Nephron progenitor cell (in vitro differentiated cells): ENCODE measurements at regions not wholly inside any gene's neighbourhood (a gene's known extent, or its start where the extent isn't known, plus 50 kb on each side); places are given as distances from the start of the nearest gene placed in this dataset.

Experiments
- DNase-seq: peaks from one replicate; pipeline ENCODE4 v3.0.0; 2021
- H3K27ac Mint-ChIP-seq: 2 replicates; pipeline ENCODE4 v1.8.0; 2021; ENCODE audit warnings: mild to moderate bottlenecking, moderate library complexity, mixed read lengths
- H3K27me3 Mint-ChIP-seq: 2 replicates; pipeline ENCODE4 v1.8.0; 2021; ENCODE audit warnings: mild to moderate bottlenecking, low read depth, mixed read lengths; ENCODE audit not compliant: poor library complexity
- H3K36me3 Mint-ChIP-seq: 2 replicates; pipeline ENCODE4 v1.8.0; 2021; ENCODE audit warnings: low read depth, mixed read lengths
- H3K4me1 Mint-ChIP-seq: 2 replicates; pipeline ENCODE4 v1.8.0; 2021; ENCODE audit warnings: mixed read lengths
- H3K4me3 Mint-ChIP-seq: 2 replicates; pipeline ENCODE4 v1.8.0; 2021; ENCODE audit warnings: mild to moderate bottlenecking, moderate library complexity, mixed read lengths
- H3K9me3 Mint-ChIP-seq: 2 replicates; pipeline ENCODE4 v1.8.0; 2021; ENCODE audit warnings: mild to moderate bottlenecking, moderate library complexity, mixed read lengths
- TF ChIP-seq, protein P1 (sequence below): fragments of 200-600 bp; sonication (generic); IDR thresholded peaks from 2 replicates; pipeline ENCODE4 v1.5.0; 2021; ENCODE audit warnings: antibody characterized with exemption

DNA sequence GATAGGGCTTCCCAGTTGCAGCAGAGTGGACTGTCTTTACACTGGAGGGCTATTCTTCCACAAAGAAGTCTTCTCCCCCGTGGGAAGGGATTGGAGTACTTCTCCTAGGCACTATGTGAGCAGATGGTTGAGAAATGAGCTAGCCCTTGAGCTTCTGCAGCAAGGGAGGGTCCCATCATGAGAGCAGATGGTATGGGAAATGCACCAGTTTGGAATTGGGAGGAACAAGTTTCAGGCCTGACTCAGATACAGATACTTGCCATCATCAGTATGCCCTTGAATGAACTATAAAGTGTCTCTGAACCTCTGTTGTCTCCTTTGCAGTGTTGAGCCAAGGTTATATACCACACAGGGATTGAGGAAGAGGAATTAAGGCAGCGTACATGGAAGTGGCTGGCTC, 757.4 kb downstream of the RNF144A start:
- Mint-ChIP-seq H3K27ac (no peak overlapping the region), H3K4me3 (no peak overlapping the region)

DNA sequence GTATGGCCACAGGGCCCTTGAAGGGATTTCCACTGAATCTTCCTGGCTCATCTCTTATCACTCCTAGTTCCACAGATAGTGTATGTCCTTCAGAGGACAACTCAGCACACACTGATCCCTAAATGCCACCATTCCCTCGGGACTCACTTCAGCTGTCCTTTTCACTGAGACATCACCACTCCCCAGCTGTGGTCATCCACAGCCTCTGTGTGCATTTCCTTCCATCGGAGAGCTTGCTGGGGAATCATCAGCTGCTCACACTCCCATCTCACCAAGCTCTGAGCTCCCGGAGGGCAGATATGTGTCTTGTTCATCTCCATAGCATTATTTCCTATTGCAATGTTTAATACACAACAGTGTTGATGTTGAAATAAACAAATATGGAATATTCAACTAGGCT, 759.5 kb downstream of the RNF144A start:
- Mint-ChIP-seq H3K4me3 (no peak overlapping the region), H3K4me1 (peaks cover 6% of the 10 kb centered on the region), H3K9me3 (peaks cover 10% of the 10 kb centered on the region), H3K36me3 (peaks cover 5% of the 10 kb centered on the region), H3K27me3 (peaks cover 4% of the 10 kb centered on the region), H3K27ac (no peak overlapping the region)
- TF ChIP-seq, protein P1, sequence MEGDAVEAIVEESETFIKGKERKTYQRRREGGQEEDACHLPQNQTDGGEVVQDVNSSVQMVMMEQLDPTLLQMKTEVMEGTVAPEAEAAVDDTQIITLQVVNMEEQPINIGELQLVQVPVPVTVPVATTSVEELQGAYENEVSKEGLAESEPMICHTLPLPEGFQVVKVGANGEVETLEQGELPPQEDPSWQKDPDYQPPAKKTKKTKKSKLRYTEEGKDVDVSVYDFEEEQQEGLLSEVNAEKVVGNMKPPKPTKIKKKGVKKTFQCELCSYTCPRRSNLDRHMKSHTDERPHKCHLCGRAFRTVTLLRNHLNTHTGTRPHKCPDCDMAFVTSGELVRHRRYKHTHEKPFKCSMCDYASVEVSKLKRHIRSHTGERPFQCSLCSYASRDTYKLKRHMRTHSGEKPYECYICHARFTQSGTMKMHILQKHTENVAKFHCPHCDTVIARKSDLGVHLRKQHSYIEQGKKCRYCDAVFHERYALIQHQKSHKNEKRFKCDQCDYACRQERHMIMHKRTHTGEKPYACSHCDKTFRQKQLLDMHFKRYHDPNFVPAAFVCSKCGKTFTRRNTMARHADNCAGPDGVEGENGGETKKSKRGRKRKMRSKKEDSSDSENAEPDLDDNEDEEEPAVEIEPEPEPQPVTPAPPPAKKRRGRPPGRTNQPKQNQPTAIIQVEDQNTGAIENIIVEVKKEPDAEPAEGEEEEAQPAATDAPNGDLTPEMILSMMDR: no peak
- no peak for DNase-seq

More for the DNA sequence above, 757.4 kb downstream of the RNF144A start:
- peaks cover 5% of the 10 kb centered on the region for H3K36me3 Mint-ChIP-seq
- no peak for DNase-seq
- peaks cover 12% of the 10 kb centered on the region for H3K4me1 Mint-ChIP-seq
- peaks cover 10% of the 10 kb centered on the region for H3K9me3 Mint-ChIP-seq
- TF ChIP-seq, protein P1: no peak
- peaks cover 6% of the 10 kb centered on the region for H3K27me3 Mint-ChIP-seq

- H3K4me1 Mint-ChIP-seq: peaks cover 35% of the 10 kb centered on the region
- no peaks in the 10 kb centered on the region for H3K36me3 Mint-ChIP-seq
- no peak for DNase-seq
- H3K27me3 Mint-ChIP-seq: no peaks in the 10 kb centered on the region
- H3K27ac Mint-ChIP-seq: no peak overlapping the region
- no peak overlapping the region for H3K4me3 Mint-ChIP-seq
- H3K9me3 Mint-ChIP-seq: no peaks in the 10 kb centered on the region
- TF ChIP-seq, protein P1: no peak
Observed at GRCh38 chr2:7681881-7682461, 764.8 kb downstream of the RNF144A start.

- no peak for DNase-seq
- TF ChIP-seq, protein P1: no peak
- Mint-ChIP-seq H3K27ac (no peak overlapping the region), H3K9me3 (no peaks in the 10 kb centered on the region), H3K36me3 (no peaks in the 10 kb centered on the region), H3K27me3 (no peaks in the 10 kb centered on the region), H3K4me1 (peaks cover 35% of the 10 kb centered on the region), H3K4me3 (no peak overlapping the region)
Observed at GRCh38 chr2:7683196-7683595, 766.0 kb downstream of the RNF144A start.

- H3K4me1 Mint-ChIP-seq: peaks cover 35% of the 10 kb centered on the region
- TF ChIP-seq, protein P1: no peak
- no peak for DNase-seq
- H3K27ac Mint-ChIP-seq: no peak overlapping the region
- no peaks in the 10 kb centered on the region for H3K9me3 Mint-ChIP-seq
- H3K36me3 Mint-ChIP-seq: no peaks in the 10 kb centered on the region
- no peak overlapping the region for H3K4me3 Mint-ChIP-seq
- no peaks in the 10 kb centered on the region for H3K27me3 Mint-ChIP-seq
Observed at GRCh38 chr2:7683708-7684107, 766.5 kb downstream of the RNF144A start.

GRCh38 chr2:7685342-7686015, 768.3 kb downstream of the RNF144A start:
- Mint-ChIP-seq H3K4me3 (no peak overlapping the region), H3K4me1 (peaks cover 35% of the 10 kb centered on the region), H3K27me3 (no peaks in the 10 kb centered on the region), H3K36me3 (no peaks in the 10 kb centered on the region), H3K9me3 (no peaks in the 10 kb centered on the region), H3K27ac (no peak overlapping the region)
- TF ChIP-seq, protein P1: no peak
- no peak for DNase-seq
